CD4-positive, alpha-beta T cell treated with Interferon alpha-2 for 1 hour (primary cell): ENCODE measurements at regions not wholly inside any gene's neighbourhood (a gene's known extent, or its start where the extent isn't known, plus 50 kb on each side); places are given as distances from the start of the nearest gene placed in this dataset.

Experiments used
- DNase-seq, 2 donors: peaks; one replicate each; pipeline ENCODE4 v3.0.0-alpha.2; 2020 to 2022

DNA sequence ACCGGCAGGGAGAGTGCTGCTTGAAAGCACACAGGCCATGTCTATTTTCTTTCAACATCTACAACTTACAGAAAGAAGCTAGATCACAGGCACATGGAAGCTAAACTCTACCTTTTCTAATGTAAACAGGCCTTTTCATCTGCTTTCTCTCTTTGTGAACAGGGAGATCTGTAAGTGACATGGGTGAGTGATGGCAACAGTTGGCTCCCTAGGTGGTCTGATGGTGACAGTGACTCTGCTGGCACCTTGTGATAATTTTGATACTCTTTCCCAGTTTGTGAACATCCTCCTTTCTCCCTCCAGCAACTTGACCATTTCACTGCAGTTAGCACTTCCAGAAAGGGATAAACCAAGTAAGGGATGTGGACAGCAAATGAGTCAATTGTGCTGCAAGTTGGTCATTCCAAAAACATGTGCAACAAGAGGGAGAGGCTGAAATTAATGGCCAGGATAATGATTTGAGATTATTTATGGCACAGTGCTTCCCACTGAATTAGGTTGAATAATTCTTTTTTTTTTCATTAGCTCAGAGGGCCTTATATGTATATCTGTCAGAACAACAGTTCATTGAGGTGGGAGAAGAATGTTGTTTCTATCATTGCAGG, 89.5 kb downstream of the XCL2 start:
- DNase-seq, result no peak

DNA sequence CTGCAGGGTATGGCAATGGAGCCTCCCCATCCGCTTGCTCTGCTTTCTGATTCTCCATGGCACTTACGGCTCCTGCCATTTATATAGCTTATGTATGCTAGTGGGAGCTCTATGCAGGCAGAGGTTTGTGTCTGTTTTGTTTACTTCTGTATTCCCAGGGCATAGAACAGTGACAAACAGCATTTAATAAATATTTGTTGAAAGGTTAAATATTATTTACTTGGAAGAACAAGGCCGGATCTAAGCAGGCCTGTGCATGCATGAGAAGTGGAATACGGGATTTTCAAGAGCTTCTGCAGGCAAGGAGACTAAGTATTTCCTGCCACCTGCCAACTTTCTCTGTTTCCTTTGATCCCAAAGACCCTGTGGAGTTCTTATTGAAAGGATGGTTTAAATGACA, 90.7 kb downstream of the XCL2 start:
- DNase-seq, result no peak

DNA sequence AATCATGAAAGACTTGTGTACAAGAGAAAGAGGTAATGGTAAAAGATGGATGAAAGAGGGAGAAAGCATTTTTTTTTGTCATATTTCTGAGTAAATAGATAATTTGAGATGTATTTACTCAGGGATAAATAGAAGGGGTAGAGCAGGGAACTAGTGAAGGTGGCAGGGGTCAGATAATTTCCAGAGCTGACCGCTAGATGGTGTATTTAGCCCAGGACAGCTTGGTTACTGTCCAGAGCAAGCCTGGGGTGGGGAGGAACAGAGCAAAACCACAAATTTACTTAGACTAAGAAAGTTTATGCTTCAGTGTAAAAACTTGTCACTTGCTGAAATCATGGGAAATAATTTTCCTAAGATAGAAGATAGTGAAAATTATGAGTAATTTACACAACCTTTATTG, 91.5 kb downstream of the XCL2 start:
- DNase-seq, result no peak

DNA sequence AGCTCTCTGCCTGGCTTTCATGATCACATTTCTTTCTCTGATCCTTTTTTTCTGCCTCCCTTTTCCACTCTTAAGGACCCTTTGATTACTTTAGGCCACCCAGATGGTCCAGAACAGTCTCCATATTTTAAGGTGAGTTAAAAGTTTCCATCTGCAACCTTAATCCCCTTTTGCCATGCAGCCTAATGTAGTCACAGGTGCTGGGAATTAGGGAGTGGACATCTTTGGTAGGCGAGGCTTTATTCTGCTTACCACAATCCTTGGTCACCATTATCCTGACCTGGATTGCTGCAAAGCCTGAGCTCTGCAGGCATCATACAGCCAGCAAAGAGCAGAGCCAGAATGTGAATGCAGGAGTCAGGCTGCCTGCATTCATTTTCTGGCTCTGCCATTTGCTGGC, 95.9 kb downstream of the XCL2 start:
- DNase-seq, result no peak

DNA sequence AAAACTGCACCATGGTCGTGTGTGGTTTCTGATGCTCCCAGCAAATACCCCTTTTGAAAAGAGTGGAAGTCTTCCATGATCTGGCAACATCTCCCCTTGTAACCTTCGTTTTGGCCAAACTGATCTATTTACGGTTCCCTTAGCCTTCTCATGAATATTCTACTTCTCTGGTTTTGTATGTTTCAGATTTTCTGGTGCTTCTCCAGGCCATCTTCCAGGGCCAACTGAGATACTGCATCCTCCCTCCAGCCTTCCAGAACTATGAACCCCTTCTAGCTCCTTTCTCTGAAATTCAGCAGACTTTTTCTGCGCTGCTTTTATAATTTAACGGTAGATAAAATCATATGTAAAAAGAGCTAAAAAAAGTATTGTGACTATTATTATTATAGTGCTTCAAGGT, 97.7 kb downstream of the XCL2 start:
- no peak for DNase-seq

DNA sequence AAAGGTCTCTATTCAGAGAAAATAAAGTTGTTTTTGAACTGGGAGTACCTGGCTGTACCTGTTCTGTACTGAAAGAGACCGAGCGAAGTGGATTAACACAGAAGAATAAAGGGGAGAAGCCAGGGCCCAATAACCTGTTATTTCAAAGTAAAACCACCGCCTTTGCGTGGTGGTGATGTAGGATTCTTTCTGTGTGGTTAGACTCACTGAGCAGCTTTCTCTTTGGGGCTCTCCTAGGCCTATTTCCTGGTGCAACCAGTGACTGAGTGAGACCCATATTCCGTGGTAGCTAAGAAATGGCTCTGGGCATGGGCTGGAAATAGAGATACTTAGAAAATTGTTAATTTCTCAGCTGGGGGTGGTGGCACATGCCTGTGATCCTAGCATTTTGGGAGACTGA, 99.9 kb downstream of the XCL2 start:
- peak; percentile 20 to 52 for DNase-seq

DNA sequence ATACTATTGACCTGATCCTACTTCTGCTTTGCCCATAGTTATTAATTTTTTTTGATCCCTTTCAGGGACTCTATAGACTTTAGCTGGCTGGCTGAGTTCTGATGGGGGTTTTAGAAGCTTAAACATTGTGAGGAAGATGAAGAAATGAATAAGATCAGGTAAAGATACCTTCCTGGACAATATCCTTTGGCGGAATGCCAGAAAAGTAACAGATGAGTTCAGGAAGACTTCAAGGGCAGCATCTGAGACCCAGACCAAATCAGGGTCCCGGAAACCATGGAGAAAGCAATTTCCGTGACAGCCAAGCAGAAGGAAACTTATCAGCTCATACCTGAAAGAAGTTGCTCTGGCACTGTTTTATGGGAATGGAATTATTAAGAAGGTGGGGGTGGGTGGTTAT, 100.4 kb downstream of the XCL2 start:
- DNase-seq, result no peak

DNA sequence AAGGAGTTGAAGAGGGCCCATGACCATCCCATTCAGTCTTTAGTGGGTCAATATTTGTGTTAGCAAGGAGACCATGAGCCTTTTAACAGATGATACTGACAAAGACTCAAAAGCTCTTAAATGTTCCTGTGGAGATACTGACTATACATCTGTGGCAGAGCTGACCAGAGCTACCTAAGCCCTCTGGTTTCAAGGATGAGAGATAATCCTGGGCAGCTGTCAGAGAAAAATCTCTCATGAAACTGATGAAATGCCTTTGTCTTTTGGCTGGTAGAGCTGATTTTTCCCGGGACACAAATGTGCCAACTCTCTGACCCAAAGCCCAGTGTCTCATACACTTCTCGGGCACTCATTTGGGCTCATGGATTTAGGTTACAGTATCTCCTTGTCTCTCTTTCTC, 100.9 kb downstream of the XCL2 start:
- no peak for DNase-seq

DNA sequence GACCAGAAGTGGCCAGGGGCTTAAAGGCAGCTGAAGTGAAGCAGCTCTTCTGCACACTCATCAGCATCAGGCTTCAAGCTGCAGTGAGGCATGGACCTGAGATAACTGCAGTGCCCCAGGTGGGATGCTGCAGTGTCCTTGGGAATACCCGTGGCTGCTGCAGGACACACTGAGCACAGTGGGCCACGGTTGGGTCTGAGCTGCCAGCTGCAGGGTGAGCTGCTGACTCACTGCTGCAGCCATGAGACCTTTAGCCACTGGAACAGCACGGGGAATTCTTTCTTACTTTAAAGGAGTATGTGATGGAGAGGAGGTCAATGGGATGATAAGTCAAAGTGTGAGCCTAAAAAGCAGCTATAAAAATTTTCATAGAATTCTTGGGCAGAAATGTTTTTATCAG, 102.1 kb downstream of the XCL2 start:
- no peak for DNase-seq

DNA sequence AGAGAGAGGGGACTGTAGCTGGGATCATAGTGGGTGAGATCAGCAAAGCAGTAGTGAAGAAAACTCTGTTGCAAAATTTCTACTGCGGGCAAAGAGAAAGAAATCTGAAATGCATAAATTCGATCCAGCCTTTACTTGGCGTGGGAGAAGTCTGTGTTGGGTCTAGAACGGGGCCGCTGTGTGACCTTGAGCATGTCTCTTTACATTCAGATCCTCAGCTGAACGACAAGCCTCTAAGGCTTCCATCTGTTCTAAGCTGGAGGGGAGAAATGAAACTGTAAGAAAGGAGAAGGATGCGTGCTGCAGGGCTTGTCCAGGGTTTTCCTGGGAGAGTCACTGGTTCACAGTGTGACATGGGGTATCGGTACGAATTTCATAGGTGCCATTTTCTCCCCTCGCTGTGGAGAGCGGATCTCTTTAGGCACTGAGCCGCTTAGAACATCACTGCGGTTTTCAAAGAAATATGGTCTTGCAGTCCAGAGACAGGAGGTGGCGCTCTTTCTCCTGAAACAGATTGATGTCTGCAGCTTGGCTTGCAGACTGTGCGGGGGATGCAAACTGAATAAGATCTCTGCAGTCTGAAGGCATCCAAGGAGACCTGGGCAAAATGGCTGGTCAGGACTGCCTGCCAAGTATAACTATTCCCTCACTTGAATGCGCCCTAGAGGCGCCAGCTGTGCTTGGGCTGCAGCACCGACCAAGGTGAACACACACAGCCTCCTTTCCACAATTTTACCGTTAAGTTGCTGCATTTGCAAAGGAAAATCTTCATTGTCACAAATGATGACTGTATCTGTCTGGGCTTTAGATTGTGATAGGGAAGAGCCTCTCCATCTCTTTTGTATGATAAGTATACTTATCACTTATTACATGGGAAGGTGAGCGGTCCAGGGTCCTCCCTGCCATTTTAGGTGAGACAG, 104.1 kb downstream of the XCL2 start:
- DNase-seq, result peak; percentile 81 to 90

DNA sequence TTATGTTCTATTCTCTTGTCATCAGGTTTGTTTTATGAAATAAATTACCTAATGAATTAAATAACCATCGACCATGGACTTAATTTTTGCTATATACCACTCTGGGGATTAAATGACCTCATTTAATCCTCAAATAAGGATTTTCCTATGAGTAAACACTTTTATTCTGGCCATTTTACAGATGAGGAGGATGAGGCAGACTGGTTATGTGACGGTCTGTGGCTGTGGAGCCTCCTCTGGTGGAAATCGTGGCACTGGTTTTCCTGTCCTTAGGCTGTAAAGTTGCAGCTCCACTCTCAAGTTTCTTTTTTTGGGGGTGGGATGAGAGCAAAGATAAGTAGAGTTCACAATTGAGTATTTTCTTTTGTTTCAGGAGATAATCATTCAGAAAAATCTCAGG, 105.2 kb downstream of the XCL2 start:
- DNase-seq, result no peak

DNA sequence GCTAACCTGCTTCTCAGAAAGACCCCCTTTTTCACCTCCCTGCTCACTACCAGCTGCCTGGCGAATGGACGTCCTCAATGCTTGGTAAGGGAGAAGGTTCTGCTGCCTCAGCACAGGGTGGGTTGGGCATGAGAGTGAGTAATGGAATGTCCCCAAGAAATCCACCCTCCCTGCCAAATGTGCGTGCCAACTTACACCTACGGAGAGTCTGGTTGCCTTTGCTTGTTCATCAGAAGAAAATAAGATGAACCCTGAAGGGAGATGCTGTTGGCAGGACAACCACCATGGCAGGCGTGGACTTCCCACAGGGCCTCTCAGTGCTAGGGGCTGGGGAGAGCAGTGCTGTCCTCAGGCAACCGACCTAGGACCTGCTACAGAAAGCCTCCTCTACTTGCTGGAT, 106.0 kb downstream of the XCL2 start:
- DNase-seq, result no peak

DNA sequence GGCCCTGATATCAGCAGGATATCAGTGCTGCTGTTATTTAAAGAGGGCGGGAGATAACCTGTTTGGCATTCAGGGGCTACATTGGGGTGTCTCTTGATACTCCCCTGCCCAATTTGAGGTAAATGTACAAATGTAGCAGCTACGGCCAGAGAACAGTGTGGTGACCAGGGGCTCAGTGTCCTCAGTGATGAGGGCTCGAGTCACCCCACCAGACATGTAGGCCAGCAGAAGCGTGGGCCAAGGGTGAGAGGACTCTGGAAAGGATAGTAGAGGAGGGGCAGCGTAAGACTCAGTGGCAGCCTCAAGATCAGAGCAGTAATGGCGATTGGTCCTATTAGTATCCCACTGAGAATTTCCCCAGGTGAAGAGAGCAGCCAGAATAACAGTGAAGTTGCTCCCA, 108.4 kb downstream of the XCL2 start:
- DNase-seq, result no peak

DNA sequence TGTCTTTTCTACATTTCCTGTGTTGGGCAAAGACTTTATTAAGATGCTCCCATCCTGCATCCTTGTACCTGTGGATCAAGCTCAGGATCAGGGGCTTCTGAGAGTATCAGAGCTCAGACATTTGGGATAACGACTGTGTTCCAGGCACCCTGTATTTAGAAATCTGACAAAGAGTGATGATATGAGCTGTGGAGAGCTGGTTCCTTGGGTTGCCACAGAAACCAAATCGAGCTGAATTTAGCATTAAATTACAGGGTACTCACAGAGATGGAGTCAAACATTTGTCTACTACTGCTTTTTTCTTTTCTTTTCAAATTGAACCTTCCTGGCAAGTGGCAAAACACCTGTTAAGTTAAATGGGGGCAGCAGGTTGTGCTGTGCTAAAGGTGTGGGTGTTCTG, 110.6 kb downstream of the XCL2 start:
- no peak for DNase-seq

DNA sequence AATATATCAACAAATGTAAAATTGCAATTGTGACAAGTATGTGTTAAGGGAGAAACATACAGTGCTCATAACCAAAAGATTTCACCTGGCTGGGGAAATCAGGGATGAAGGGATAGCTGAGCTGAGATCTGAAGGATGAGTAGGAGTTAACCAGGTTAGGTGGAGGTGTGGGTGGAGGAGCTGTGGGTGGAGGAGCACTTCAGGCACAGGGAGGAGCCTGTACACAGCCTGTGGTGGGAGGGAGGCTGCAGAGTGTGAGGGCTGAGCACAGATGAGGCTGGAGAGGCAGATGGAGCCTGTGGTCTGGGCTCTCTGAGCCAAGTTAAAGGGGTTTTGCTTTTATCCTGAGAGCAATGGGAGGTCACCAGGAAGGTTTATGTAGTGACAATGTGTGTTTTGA, 111.9 kb downstream of the XCL2 start:
- no peak for DNase-seq

DNA sequence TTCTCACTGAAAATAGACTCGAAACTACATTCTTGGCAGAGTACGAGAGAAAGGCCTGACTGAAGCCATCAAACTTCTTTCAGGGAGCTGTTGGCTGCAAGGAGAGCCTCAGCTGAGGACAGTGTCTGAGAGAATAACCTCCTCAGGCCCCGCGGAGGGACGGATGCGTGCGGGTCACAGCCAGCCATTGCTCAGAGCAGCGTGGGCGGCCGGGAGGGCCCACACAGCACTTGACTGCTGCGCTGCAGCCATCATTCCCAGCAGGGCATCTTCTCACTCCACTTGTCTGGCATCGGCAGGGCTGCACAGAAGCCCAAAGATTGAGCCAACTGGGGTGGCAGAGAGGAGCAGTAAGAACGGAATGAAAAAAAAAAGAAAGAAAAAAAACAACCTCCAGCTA, 113.5 kb downstream of the XCL2 start:
- DNase-seq, result no peak

DNA sequence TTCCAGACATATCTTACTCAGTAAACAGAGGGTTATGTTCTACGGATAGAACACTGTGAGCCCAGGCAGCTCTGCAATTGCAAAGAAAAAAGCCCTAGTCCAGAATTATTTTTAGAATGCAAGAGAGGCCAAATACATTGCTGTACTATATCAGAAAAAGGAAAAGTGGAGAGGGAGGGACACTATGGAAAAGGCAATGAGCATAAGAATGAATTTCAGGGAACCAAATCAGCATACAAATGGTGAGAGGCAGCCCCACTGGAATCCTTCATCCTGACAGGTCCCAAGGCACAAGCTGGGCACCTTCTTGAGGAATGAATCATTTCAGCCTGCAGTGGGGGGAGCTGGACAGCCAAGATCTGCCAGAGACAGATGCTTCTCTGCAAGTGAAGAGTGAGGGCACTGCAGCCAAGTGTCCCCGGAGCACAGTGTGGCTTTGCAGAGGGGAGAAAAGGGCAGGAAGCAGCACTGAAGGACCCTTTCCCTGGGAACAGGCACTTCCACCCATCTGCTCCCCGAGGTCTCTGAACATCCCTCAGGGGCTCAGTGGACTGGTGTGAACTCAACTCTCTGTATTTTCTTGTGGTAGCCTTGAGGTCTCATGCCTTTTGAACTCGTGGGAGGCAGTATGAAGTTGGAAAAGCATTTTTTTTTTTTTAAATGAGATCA, 115.6 kb downstream of the XCL2 start:
- DNase-seq, result no peak

DNA sequence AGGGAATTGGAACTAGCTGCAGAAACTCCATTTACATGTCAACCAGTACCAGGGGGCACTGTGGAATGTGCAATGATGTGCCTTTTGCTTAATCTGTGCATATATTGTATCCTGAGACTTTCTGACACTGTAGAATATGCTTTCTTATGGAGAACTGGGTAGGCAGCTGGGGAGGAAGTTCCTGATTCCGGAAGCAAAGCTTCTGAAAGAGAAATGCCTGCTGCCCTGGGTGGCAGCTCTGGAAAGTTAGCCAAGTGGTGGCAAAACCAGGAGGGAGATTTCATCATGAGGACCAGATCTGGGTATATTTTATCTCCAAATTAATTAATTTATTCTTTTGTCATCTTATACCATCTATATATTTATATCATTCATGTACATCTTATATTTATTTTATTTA, 116.7 kb downstream of the XCL2 start:
- DNase-seq, result no peak

DNA sequence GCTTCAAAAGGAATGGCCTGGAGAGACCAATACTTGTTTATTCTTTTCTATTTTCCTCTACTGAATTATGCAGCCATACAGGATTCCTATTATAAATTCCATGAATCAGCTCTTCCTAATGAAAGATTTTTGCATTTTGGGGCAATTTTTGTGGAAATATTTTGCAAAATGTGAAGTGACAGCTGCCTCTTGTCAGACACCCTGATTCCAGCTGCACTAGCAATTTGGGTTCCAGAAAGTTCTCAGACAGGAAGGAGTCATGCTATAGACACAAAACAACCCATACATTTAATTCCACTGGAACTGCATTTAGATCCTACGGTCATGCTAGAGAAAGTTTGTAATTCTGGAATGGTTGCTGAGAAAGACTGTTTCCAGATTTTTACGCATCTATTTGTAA, 119.5 kb downstream of the XCL2 start:
- DNase-seq, result no peak

DNA sequence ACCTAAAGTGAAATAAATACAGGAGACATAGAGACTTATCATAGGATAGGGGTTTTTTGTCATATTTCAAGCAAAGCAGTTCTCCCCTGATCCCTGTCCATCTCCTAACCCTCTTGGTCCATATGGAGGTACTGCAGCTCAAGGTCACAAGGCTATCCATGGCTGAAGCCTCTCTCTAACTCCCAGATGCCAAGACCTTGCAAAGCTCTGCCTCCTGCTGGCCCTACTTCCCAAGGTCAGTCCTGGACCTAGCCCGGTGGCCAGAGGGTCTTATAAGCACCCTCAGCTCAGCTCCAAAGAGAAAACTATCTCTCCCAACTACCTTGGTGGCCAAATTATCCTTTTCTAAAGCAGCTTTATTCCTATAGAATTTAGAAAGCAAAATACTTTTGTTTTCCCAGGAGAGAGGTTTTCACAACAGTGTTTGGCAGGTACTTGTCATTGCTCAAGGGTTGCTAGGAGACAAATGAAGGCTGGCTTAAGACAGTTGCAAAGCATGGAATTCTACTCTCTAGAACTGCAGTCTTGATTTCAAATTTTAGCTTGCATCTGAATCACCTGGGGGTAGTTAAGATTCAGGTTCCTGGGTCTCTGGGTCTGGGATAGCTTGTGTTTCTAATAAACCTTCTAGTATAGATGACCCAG, 121.5 kb downstream of the XCL2 start:
- no peak for DNase-seq

DNA sequence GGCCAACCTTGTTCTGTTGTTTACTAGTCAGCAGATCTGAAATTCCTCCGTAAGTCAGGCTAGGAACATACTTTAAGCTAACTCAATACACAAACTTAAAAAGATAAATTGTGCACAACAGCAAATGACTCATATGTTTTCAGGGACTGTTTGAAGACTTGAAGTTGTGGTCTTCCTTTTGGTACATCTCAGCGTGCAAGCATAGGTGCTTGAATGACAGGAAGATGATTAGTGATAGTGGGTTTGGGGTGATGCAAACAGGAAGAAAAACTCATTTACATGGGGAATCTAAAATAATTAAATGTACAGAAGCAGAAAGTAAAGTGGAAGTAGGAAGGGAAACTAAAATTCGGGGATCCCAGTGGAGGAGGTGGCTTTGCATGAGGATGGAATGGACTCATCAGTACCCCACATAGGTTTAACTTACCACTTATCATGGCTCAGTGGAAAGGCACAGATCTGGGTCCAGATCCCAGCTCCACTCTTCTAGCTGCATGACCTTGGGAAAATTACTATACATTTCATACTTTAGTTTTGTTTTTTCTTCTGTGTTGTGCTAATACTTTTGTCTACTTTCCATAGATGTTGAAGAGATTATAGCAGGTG, 122.3 kb downstream of the XCL2 start:
- DNase-seq, result peak in 1 of 2 donors; percentile 63

DNA sequence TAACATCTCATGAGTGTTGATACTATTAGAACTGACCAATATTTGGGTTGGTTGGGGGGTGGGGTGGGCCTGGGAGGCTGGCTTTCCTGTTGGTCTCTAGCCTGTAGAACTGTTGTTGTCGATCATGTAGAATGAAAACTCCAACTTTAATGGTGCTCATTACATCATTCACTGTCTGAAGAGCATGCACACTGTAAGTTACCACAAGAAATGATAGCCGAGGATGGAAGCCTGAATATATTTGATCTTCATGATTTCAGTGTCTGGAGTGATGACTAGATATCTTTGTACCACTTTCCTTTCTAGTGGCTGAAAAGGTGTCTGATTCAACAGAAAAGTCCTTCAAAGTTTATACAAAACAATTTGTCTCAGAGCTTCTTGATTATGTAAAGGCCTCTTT, 123.6 kb downstream of the XCL2 start:
- no peak for DNase-seq

DNA sequence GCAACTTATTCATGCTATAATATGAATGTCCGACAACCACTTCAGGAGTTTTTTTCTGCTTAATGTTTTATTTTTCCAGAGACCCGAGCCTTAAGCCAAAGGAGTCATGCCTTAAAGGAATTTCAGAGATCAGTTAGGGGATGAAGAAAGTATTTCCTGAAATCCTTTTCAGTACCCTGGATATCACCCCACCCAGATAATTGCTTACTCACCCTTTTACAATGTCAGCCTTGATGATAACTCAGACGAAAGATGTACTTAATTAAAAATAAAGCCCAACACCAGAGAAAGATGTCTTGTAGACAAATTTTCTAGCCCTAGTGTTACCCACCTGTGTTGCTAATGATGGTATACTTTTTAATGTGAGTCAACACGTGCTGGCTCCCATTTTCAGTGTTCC, 124.1 kb downstream of the XCL2 start:
- no peak for DNase-seq
